ENCODE measurements at regions not wholly inside any gene's neighbourhood (a gene's known extent, or its start where the extent isn't known, plus 50 kb on each side); places are given as distances from the start of the nearest gene placed in this dataset.

GRCh38 chr3:95335517-95335916 lies 1272.7 kb downstream of the NSUN3 start (continued):
- TF ChIP-seq ZNF311 (tag by site-specific recombination; IDR thresholded peaks at IDR 0.05; ENCODE audit: borderline replicate concordance), result no peak
- TF ChIP-seq GLIS2 (tag by site-specific recombination; IDR thresholded peaks at IDR 0.05), result no peak
- TF ChIP-seq ZNF639 (tag by site-specific recombination; IDR thresholded peaks at IDR 0.05), result no peak
- no peak for TF ChIP-seq ZNF449 (tag by site-specific recombination; IDR thresholded peaks at IDR 0.05)

- TF ChIP-seq ZNF404 (tag by site-specific recombination; IDR thresholded peaks at IDR 0.05) (no peak), PRDM1 (tag by site-specific recombination; IDR thresholded peaks at IDR 0.05) (peak; percentile 55; the same call in 1 of the 2 replicates)
Measured at GRCh38 chr3:95338446-95338845, 1275.6 kb downstream of the NSUN3 start.

GRCh38 chr3:95341314-95341713 lies 1278.5 kb downstream of the NSUN3 start:
- no peaks in the 10 kb centered on the region for H3K36me3 ChIP-seq (ENCODE audit: control insufficient read depth in 2 of 2, insufficient read depth in 1 of 2, low read length in 2 of 2)
- H3K4me1 ChIP-seq (ENCODE audit: control insufficient read depth, insufficient read depth, low read length), result no peaks in the 10 kb centered on the region
- TF ChIP-seq ZNF18 (tag by site-specific recombination; IDR thresholded peaks at IDR 0.05) (no peak), ZNF302 (tag by site-specific recombination; IDR thresholded peaks at IDR 0.05; ENCODE audit: low read depth) (no peak), ZNF843 (tag by site-specific recombination; IDR thresholded peaks at IDR 0.05) (no peak), PRDM2 (tag by site-specific recombination; IDR thresholded peaks at IDR 0.05; ENCODE audit: borderline replicate concordance) (no peak)
- CTCF ChIA-PET, result no interaction called here
- no peaks in the 10 kb centered on the region for H3K9me3 ChIP-seq (ENCODE audit: control insufficient read depth, insufficient read depth, low read depth, low read length)
- POLR2A ChIA-PET, result no interaction called here
- H3K27ac ChIP-seq (ENCODE audit: extremely low read depth, low read depth, low read length), result no peak overlapping the region
- H3K4me3 ChIP-seq (ENCODE audit: low read depth, low read length), result no peak overlapping the region

More at GRCh38 chr3:95338446-95338845, 1275.6 kb downstream of the NSUN3 start:
- no peak overlapping the region for H3K4me3 ChIP-seq (ENCODE audit: low read depth, low read length)
- POLR2A ChIA-PET, result no interaction called here
- H3K4me1 ChIP-seq (ENCODE audit: control insufficient read depth, insufficient read depth, low read length), result no peaks in the 10 kb centered on the region
- no peak overlapping the region for H3K27ac ChIP-seq (ENCODE audit: extremely low read depth, low read depth, low read length)
- CTCF ChIA-PET, result no interaction called here
- no peaks in the 10 kb centered on the region for H3K9me3 ChIP-seq (ENCODE audit: control insufficient read depth, insufficient read depth, low read depth, low read length)
- H3K36me3 ChIP-seq (ENCODE audit: control insufficient read depth in 2 of 2, insufficient read depth in 1 of 2, low read length in 2 of 2), result no peaks in the 10 kb centered on the region

Measured in HEK293 (cell line).